Effector memory CD8-positive, alpha-beta T cell (primary cell): ENCODE measurements at regions not wholly inside any gene's neighbourhood (a gene's known extent, or its start where the extent isn't known, plus 50 kb on each side); places are given as distances from the start of the nearest gene placed in this dataset.

ENCODE experiments used
- ATAC-seq: fragments of 150-1000 bp; cut with Tn5 transposase; replicated peaks from 2 replicates; pipeline ENCODE4 v1.10.0; 2021; ENCODE audit warnings: mild to moderate bottlenecking, moderate library complexity
- DNase-seq, 3 experiments: peaks; one replicate each; pipeline ENCODE4 v3.0.0; 2021
- H3K27ac Mint-ChIP-seq, 2 donors: one replicate each; pipeline ENCODE4 v1.8.0; 2022; ENCODE audit warnings: mild to moderate bottlenecking in 2 of 2, mixed read lengths in 2 of 2, moderate library complexity in 2 of 2
- H3K27me3 Mint-ChIP-seq, 2 donors: one replicate each; pipeline ENCODE4 v1.8.0; 2022; ENCODE audit warnings: mixed read lengths in 2 of 2
- H3K36me3 Mint-ChIP-seq: one replicate; pipeline ENCODE4 v1.8.0; 2022; ENCODE audit warnings: mild to moderate bottlenecking, moderate library complexity, mixed read lengths; ENCODE audit not compliant: insufficient read depth
- H3K4me1 Mint-ChIP-seq, 2 donors: one replicate each; pipeline ENCODE4 v1.8.0; 2022; ENCODE audit warnings: low read depth in 2 of 2, mixed read lengths in 2 of 2
- H3K4me3 Mint-ChIP-seq, 2 donors: one replicate each; pipeline ENCODE4 v1.8.0; 2022; ENCODE audit warnings: mild to moderate bottlenecking in 2 of 2, mixed read lengths in 2 of 2, moderate library complexity in 2 of 2
- H3K9me3 Mint-ChIP-seq, 2 donors: one replicate each; pipeline ENCODE4 v1.8.0; 2022; ENCODE audit warnings: mixed read lengths in 2 of 2

- Mint-ChIP-seq H3K36me3 (no peaks in the 10 kb centered on the region), H3K4me3 (no peak overlapping the region), H3K4me1 (no peaks in the 10 kb centered on the region), H3K27me3 (no peaks in the 10 kb centered on the region), H3K27ac (no peak overlapping the region), H3K9me3 (peaks cover 4 to 11% of the 10 kb centered on the region in 2 donors)
- DNase-seq (no peak), ATAC-seq (no peak)
These were observed 382.3 kb downstream of the ACTL7B start for GRCh38 chr9:108473209-108474112.

DNA sequence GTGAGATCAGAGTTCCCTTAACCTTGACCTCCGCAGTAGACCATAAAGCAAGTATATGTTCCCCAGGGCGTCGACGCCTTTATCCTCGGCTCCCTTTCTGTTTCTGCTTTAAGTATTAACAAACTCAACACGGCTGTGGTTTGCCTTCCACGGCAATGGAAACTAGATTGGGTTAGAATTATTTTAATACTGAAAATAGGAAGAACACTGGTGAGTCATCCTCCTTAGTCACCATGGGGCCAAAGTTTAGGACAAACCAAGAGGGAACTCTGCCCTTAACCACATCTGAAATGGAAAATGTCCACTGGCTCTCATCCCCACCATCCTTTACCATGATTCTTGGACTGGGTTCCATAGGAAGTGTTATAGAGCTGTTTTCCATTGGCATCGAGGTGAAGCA, 386.1 kb downstream of the ACTL7B start:
- DNase-seq (no peak), ATAC-seq (no peak)
- H3K4me3 Mint-ChIP-seq, result no peak overlapping the region
- no peak overlapping the region for H3K27ac Mint-ChIP-seq
- peaks cover 2 to 11% of the 10 kb centered on the region in 2 donors for H3K9me3 Mint-ChIP-seq
- H3K4me1 Mint-ChIP-seq, result no peaks in the 10 kb centered on the region
- H3K27me3 Mint-ChIP-seq, result no peaks in the 10 kb centered on the region
- no peaks in the 10 kb centered on the region for H3K36me3 Mint-ChIP-seq

GRCh38 chr9:108468364-108468763, 387.4 kb downstream of the ACTL7B start:
- Mint-ChIP-seq H3K36me3 (no peaks in the 10 kb centered on the region), H3K4me3 (no peak overlapping the region), H3K27ac (no peak overlapping the region), H3K27me3 (no peaks in the 10 kb centered on the region), H3K9me3 (peaks cover 2 to 11% of the 10 kb centered on the region in 2 donors), H3K4me1 (no peaks in the 10 kb centered on the region)
- ATAC-seq (no peak), DNase-seq (no peak)

- no peaks in the 10 kb centered on the region for H3K27me3 Mint-ChIP-seq
- H3K9me3 Mint-ChIP-seq, result peaks cover 2 to 11% of the 10 kb centered on the region in 2 donors
- H3K4me3 Mint-ChIP-seq, result no peak overlapping the region
- H3K36me3 Mint-ChIP-seq, result no peaks in the 10 kb centered on the region
- H3K27ac Mint-ChIP-seq, result no peak overlapping the region
- DNase-seq, result no peak
- H3K4me1 Mint-ChIP-seq, result no peaks in the 10 kb centered on the region
- no peak for ATAC-seq
These were observed 388.0 kb downstream of the ACTL7B start for GRCh38 chr9:108467653-108468324.

DNA sequence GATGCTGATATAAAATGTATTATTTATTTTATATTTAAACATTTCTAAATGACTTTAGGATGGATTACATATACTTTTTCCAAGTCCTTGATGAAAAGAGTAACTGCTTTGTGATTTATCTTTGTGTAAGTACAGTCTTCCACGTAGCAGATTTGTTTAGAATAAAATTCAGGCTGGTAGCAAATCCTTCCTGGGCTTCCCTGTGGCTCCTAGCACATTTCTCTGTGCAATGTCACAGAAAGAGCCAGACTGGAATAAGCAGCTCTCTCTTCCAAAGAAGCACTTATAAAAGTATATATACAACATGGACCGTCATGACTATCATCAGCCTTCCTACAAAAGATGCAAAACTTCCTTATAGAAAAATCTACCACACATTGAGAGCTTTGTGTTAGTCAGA, 388.6 kb downstream of the ACTL7B start:
- Mint-ChIP-seq H3K4me3 (no peak overlapping the region), H3K36me3 (no peaks in the 10 kb centered on the region), H3K27ac (no peak overlapping the region), H3K9me3 (peaks cover 2 to 11% of the 10 kb centered on the region in 2 donors), H3K4me1 (no peaks in the 10 kb centered on the region), H3K27me3 (no peaks in the 10 kb centered on the region)
- DNase-seq, result no peak
- no peak for ATAC-seq

DNA sequence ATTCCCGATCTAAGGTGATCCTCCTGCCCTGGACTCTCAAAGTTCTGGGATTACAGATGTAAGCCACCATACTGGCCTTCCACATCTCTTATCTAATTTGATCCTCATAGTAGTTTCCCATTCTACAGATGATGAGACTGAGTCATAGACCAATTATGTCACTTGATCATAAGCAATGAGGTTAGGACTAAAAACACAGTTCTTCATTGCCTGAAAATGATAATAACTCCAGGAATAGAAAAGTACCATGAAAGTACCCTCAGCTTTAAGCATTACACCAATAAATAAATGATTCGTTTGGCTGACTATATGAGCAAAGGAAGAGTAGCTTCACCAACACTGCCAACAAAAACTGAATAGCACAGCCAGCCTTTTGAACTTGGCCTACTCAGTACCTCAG, 389.5 kb downstream of the ACTL7B start:
- DNase-seq, result no peak
- Mint-ChIP-seq H3K27me3 (no peaks in the 10 kb centered on the region), H3K4me3 (no peak overlapping the region), H3K27ac (no peak overlapping the region), H3K36me3 (no peaks in the 10 kb centered on the region), H3K4me1 (no peaks in the 10 kb centered on the region), H3K9me3 (peaks cover 2 to 11% of the 10 kb centered on the region in 2 donors)
- ATAC-seq, result no peak

DNA sequence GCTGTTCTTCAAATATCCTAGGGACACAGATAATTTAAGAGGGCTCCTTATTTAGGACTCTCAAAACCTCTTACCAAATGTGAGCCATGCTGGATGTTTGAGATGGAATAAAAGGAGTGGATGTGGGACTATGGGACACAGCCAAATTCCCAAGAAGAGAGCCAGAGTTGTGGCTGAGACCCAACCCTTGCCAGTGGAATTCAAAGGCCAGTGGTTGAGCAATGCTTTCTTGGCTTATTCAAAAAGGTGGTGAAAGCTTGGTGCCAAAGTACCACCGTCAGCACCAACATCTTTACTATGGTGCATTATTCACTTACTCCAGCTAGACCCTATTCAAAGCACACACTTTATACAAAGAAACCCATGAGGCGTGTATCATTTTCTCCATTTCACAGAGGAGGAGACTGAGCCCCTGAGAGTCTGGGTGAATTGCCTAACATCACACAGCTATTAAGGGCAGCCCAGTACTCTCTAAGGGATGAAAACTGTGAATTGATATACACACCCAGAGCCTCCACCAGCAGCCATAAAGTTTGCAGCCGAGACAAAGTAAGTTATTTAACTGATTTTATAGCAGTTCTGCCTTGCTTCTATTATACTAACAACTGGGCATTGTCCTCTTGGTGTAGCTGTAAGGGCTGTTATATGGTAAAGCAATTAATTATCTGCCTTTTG, 391.7 kb downstream of the ACTL7B start:
- ATAC-seq (no peak), DNase-seq (no peak)
- H3K4me3 Mint-ChIP-seq, result no peak overlapping the region
- peaks cover 0 to 5% of the 10 kb centered on the region in 2 donors for H3K9me3 Mint-ChIP-seq
- no peaks in the 10 kb centered on the region for H3K36me3 Mint-ChIP-seq
- H3K27me3 Mint-ChIP-seq, result no peaks in the 10 kb centered on the region
- H3K4me1 Mint-ChIP-seq, result no peaks in the 10 kb centered on the region
- no peak overlapping the region for H3K27ac Mint-ChIP-seq

- H3K36me3 Mint-ChIP-seq, result no peaks in the 10 kb centered on the region
- ATAC-seq (no peak), DNase-seq (no peak)
- no peaks in the 10 kb centered on the region for H3K4me1 Mint-ChIP-seq
- no peaks in the 10 kb centered on the region for H3K27me3 Mint-ChIP-seq
- H3K9me3 Mint-ChIP-seq, result peaks cover 0 to 6% of the 10 kb centered on the region in 2 donors
- no peak overlapping the region for H3K27ac Mint-ChIP-seq
- no peak overlapping the region for H3K4me3 Mint-ChIP-seq
These were observed 398.9 kb downstream of the ACTL7B start for GRCh38 chr9:108456903-108457302.

DNA sequence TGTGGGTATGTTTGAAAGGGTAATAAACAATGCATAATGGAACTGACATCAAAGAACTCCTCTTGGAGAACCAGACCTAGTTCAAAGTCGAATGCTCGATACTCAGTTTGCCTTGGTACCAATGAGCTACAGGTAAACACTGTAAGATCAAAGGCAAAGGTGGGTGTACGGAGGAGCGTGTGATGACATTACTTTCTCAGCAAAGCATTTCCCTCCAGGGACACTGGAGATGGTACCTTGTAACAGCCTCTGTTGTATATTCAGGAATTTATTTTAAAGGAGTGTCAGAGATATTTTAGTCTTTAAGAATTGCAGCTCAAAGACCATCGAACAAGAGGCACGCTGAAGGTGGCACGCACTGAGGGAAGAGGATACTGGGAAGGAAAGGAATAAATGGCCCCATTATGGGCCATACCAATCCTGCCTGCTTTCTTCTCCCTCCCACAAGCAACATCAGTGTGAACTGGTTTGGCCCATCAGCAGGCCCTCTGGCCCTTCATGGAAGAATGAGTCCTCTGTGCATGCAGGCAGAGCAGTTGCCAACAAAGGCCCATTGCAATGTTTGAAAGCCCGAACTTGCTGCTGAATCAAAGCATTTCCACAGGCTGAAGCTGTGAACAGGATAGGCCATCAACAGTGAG, 410.2 kb downstream of the ACTL7B start:
- ATAC-seq, result no peak
- no peak for DNase-seq
- no peaks in the 10 kb centered on the region for H3K4me1 Mint-ChIP-seq
- H3K9me3 Mint-ChIP-seq, result peaks cover 11 to 16% of the 10 kb centered on the region in 2 donors
- no peak overlapping the region for H3K4me3 Mint-ChIP-seq
- no peaks in the 10 kb centered on the region for H3K27me3 Mint-ChIP-seq
- H3K36me3 Mint-ChIP-seq, result no peaks in the 10 kb centered on the region
- H3K27ac Mint-ChIP-seq, result no peak overlapping the region

- Mint-ChIP-seq H3K36me3 (no peaks in the 10 kb centered on the region), H3K27me3 (no peaks in the 10 kb centered on the region), H3K27ac (no peak overlapping the region), H3K9me3 (peaks cover 11 to 17% of the 10 kb centered on the region in 2 donors), H3K4me3 (no peak overlapping the region), H3K4me1 (no peaks in the 10 kb centered on the region)
- DNase-seq, result no peak
- no peak for ATAC-seq
These were observed 411.1 kb downstream of the ACTL7B start for GRCh38 chr9:108444400-108445358.

GRCh38 chr9:108443741-108444140, 412.0 kb downstream of the ACTL7B start:
- Mint-ChIP-seq H3K4me1 (no peaks in the 10 kb centered on the region), H3K9me3 (peaks cover 1 to 11% of the 10 kb centered on the region in 2 donors), H3K27ac (no peak overlapping the region), H3K4me3 (no peak overlapping the region), H3K27me3 (no peaks in the 10 kb centered on the region), H3K36me3 (no peaks in the 10 kb centered on the region)
- DNase-seq (no peak), ATAC-seq (no peak)

DNA sequence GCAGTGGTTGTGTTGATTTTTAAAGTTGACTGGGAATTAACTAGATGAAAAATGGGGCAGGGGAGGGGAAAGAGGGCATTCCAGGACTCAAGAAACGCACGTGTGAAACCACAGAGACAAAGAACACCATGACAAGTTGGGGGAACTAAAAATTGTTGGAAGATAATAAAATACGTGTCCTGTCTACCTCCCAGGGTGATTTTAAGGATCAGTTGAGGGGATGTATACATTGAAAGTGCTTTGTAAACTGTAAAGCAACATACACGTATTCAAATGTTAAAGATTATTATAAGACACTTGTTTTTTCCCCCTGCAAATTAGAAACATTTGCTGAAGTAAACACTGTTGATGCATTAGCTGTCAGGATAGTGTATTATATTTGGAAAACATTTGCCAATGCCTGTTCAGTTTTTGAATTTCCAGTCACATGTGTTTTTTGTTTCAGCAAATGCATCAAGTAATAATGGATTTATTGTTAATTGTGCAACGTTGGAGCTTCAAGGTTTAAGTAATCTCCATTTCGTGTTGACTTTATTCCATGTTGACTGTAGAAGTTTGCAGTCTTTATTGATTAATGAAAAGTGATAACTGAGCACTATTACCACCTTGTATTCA, 412.7 kb downstream of the ACTL7B start:
- H3K27ac Mint-ChIP-seq, result no peak overlapping the region
- H3K4me3 Mint-ChIP-seq, result no peak overlapping the region

More for the DNA sequence above, 412.7 kb downstream of the ACTL7B start:
- DNase-seq (no peak), ATAC-seq (no peak)
- Mint-ChIP-seq H3K27me3 (no peaks in the 10 kb centered on the region), H3K9me3 (peaks cover 0 to 10% of the 10 kb centered on the region in 2 donors), H3K36me3 (no peaks in the 10 kb centered on the region), H3K4me1 (no peaks in the 10 kb centered on the region)
